Endothelial cell of umbilical vein (primary cell): ENCODE measurements at regions not wholly inside any gene's neighbourhood (a gene's known extent, or its start where the extent isn't known, plus 50 kb on each side); places are given as distances from the start of the nearest gene placed in this dataset.

Experiments
- CTCF ChIP-seq, 2 donors: IDR thresholded peaks; 1 replicate in 1 of 2; 2 replicates in 1 of 2; pipeline ENCODE4 v1.5.1; 2011; ENCODE audit warnings: low read length in 2 of 2, mild to moderate bottlenecking in 2 of 2, moderate library complexity in 2 of 2, control low read depth in 1 of 2, inconsistent platforms in 1 of 2, low read depth in 1 of 2; ENCODE audit not compliant: insufficient read depth in 1 of 2; ENCODE audit errors: extremely low read depth in 1 of 2
- EZH2 ChIP-seq: IDR thresholded peaks from 2 replicates; pipeline ENCODE4 v1.6.1; 2012; ENCODE audit warnings: borderline replicate concordance, low read depth, mild to moderate bottlenecking, moderate library complexity, low read length, inconsistent platforms; ENCODE audit not compliant: severe bottlenecking
- FOS ChIP-seq: IDR thresholded peaks from 2 replicates; pipeline ENCODE4 v1.6.1; 2011; ENCODE audit warnings: mild to moderate bottlenecking, low read length, moderate library complexity, borderline replicate concordance; ENCODE audit not compliant: insufficient read depth
- GATA2 ChIP-seq: IDR thresholded peaks from 2 replicates; pipeline ENCODE4 v1.7.0; 2011; ENCODE audit warnings: low read depth, mild to moderate bottlenecking, moderate library complexity, mixed read lengths, low read length; ENCODE audit not compliant: insufficient read length, insufficient read depth
- JUN ChIP-seq: IDR thresholded peaks from 2 replicates; pipeline ENCODE4 v1.6.1; 2011; ENCODE audit warnings: borderline replicate concordance, low read depth; ENCODE audit not compliant: insufficient read length, insufficient read depth
- MYC ChIP-seq: IDR thresholded peaks from one replicate; pipeline ENCODE4 v1.6.1; 2011; ENCODE audit warnings: mild to moderate bottlenecking, low read depth, low read length
- POLR2A ChIP-seq: IDR thresholded peaks from 2 replicates; pipeline ENCODE4 v1.6.1; 2012; ENCODE audit warnings: low read depth, mild to moderate bottlenecking, control low read depth, low read length
- POLR2AphosphoS5 ChIP-seq: IDR thresholded peaks from 2 replicates; pipeline ENCODE4 v1.6.1; 2012; ENCODE audit warnings: low read depth, mild to moderate bottlenecking, control low read depth, low read length, moderate library complexity; ENCODE audit not compliant: insufficient read depth

GRCh38 chr2:34475156-34475555 lies 876.1 kb upstream of the FAM98A start:
- TF ChIP-seq POLR2AphosphoS5 (no peak), POLR2A (no peak), CTCF (IDR thresholded peaks at IDR 0.05; ENCODE audit: extremely low read depth in 1 of 2, insufficient read depth in 1 of 2, low read depth in 1 of 2, low read length in 2 of 2) (no peak), GATA2 (no peak), EZH2 (no peak), MYC (no peak), FOS (no peak), JUN (no peak)
